ENCODE measurements at regions not wholly inside any gene's neighbourhood (a gene's known extent, or its start where the extent isn't known, plus 50 kb on each side); places are given as distances from the start of the nearest gene placed in this dataset.
"Not testable (repeated sequence)": the region's sequence is repeated elsewhere in the genome, so short reads cannot be mapped to it uniquely, and the experiment has no call there.

GRCh38 chr15:31579976-31580375 lies 253.3 kb downstream of the KLF13 start:
- DNase-seq (ENCODE audit: low read depth in 2 of 3, low spot score in 2 of 3), result no peak

DNA sequence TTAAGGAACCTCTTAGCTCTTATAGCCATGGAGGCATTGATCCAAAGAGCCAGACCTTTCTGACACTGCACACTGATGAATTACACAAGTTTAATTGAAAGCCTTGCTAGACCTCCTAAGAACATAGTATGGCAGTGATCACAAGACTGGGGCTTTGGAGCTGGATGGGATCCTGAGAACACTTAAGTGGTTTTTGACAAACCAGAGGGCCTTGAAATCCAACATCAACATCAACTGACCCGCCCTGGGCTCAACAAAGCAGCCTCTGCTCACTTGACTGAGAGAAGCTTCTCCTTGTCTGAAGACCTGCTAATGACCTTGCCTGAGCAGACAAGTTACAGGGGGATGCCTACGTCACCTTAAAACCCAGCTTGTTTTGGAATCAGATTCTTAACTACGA lies 257.6 kb downstream of the KLF13 start:
- no peak for DNase-seq (ENCODE audit: low read depth in 2 of 3, low spot score in 2 of 3)

DNA sequence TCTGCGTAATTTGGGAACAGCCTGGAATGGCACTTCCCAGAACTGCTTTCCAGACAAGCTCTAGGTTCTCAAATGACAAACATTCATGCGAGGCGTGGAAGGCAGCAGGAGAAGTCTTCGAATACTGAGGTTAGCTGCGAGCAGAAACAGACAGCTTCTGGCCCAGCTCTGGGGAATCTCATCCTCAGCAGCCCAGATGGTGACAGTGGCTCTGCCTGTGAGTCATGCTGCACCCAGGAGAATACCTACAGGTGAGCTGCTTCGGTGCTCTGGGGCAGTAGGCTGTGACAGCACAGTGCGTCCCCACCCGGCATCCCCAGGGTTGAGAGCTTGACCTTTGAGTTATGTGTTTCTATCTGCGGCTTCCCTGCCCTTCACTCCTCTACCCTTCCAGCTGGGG lies 258.6 kb downstream of the KLF13 start:
- no peak for DNase-seq (ENCODE audit: low read depth in 2 of 3, low spot score in 2 of 3)

DNA sequence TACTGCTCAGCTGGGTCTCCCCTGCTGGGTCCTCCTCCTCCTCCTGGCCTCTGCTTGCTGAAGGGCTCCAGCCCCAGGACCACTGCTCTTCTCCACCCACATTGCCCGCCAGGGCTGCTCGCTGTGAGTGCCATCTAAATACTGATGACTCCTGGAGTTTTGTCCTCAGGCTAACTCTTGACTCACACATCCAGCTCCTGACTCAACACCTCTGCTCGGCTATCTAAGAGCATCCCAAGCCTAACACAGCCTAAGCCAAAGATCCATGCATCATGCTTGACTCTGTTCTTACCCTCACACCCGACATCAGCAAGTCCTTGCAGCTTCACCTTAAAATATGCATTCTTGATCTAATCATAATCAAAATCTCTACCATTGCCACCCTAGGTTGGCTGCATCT lies 260.2 kb downstream of the KLF13 start:
- no peak for DNase-seq (ENCODE audit: low read depth in 2 of 3, low spot score in 2 of 3)

GRCh38 chr15:31587583-31587982 lies 260.9 kb downstream of the KLF13 start:
- DNase-seq (ENCODE audit: low read depth in 2 of 3, low spot score in 2 of 3), result no peak

- no peak for DNase-seq (ENCODE audit: low read depth in 2 of 3, low spot score in 2 of 3)
Observed at GRCh38 chr15:31590609-31591008, 264.0 kb downstream of the KLF13 start.

GRCh38 chr15:31591908-31592307 lies 265.3 kb downstream of the KLF13 start:
- DNase-seq (ENCODE audit: low read depth in 2 of 3, low spot score in 2 of 3), result no peak

GRCh38 chr15:31597466-31597865 lies 270.8 kb downstream of the KLF13 start:
- DNase-seq (ENCODE audit: low read depth in 2 of 3, low spot score in 2 of 3), result no peak

GRCh38 chr15:31598620-31599019 lies 272.0 kb downstream of the KLF13 start:
- no peak for DNase-seq (ENCODE audit: low read depth in 2 of 3, low spot score in 2 of 3)

- DNase-seq (ENCODE audit: low read depth in 2 of 3, low spot score in 2 of 3), result no peak
Observed at GRCh38 chr15:31605467-31605931, 278.9 kb downstream of the KLF13 start.

DNA sequence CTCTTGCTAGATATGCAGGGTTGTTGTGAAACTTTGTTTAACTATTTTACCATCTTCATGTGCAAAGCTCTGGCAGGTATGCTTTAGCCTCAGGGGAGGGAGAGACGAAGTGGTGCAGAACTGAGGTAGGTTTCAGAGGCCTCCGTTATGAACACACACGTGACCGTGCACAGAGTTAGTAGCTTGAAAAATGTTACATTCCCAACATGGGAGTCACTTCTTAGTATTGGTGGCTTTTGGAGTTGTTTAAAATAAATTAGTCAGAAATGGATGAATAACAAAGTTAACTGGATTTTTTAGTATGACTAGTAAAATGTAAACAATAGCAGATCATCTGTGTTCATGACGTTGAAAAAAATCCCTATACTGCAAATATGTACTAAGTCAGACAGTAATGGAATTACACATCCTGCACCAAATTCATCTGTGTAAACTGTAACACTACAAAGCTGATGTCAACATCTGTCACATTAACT lies 279.6 kb downstream of the KLF13 start:
- DNase-seq (ENCODE audit: low read depth in 2 of 3, low spot score in 2 of 3), result no peak

- DNase-seq (ENCODE audit: low read depth in 2 of 3, low spot score in 2 of 3), result no peak
Observed at GRCh38 chr15:31606931-31607497, 280.4 kb downstream of the KLF13 start.

GRCh38 chr15:31607656-31608055 lies 281.0 kb downstream of the KLF13 start:
- no peak for DNase-seq (ENCODE audit: low read depth in 2 of 3, low spot score in 2 of 3)

DNA sequence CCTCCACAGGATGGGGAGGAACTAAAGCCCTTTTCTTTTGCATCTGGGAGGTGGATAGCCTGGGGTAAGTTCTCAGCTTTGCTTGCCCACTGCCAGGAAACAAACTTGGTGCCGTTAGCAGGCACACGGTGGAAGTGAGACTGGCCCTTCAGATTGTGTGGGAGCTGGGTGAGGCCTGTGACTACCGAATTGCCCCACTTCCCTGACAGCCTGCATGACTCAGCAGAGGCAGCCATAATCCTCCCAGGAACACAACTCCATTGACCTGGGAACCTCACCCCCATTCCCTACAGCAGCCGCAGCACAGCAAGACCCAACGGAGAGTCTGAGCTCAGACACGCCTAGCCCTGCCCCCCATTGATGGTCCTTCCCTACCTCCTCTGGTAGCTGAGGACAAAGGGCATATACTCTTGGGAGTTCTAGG lies 282.6 kb downstream of the KLF13 start:
- DNase-seq (ENCODE audit: low read depth in 2 of 3, low spot score in 2 of 3), result no peak

DNA sequence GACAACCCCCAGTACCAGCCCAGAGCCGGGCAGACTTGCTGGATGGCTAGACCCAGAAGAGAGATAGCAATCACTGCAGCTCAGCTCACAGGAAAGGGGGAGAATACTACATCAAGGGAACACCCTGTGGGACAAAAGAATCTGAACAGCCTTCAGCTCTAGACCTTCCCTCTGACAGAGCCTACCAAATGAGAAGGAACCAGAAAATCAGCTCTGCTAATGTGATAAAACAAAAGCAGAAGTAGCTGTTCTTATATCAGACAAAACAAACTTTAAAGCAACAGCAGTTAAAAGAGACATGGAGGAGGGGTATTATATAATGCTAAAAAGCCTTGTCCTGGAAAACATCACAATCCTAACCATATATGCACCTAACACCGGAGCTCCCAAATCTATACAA lies 283.3 kb downstream of the KLF13 start:
- DNase-seq (ENCODE audit: low read depth in 2 of 3, low spot score in 2 of 3), result peak in 1 of 3 donors; percentile 38

- no peak for DNase-seq (ENCODE audit: low read depth in 2 of 3, low spot score in 2 of 3)
Observed at GRCh38 chr15:31615643-31616415, 289.2 kb downstream of the KLF13 start.

GRCh38 chr15:31623297-31623696 lies 296.7 kb downstream of the KLF13 start:
- DNase-seq (ENCODE audit: low read depth in 2 of 3, low spot score in 2 of 3), result not testable (repeated sequence)

- not testable (repeated sequence) for DNase-seq (ENCODE audit: low read depth in 2 of 3, low spot score in 2 of 3)
Observed at GRCh38 chr15:31624115-31624514, 297.5 kb downstream of the KLF13 start.

GRCh38 chr15:31635715-31636114 lies 309.1 kb downstream of the KLF13 start:
- DNase-seq (ENCODE audit: low read depth in 2 of 3, low spot score in 2 of 3), result not testable (repeated sequence)

GRCh38 chr15:31636911-31637310 lies 310.3 kb downstream of the KLF13 start:
- not testable (repeated sequence) for DNase-seq (ENCODE audit: low read depth in 2 of 3, low spot score in 2 of 3)

DNA sequence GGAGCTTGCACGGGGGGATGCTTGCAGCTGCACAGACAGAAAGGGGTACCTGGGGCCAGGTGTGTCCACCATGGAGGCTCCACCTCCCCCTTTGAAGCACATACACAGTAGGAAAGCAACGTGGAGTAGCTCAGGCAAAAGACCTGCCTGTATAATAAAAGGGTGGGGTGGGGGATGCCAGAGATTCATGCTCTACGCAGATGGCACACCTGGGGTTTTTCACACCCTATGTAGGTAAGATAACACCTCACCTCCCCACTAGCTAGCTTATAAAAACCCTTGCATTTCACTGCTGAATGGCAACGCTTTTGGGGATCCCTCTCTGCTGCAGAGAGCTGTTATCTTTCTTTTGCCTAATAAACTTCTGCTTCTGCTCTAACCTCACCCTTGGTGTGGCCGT lies 317.3 kb downstream of the KLF13 start:
- not testable (repeated sequence) for DNase-seq (ENCODE audit: low read depth in 2 of 3, low spot score in 2 of 3)

DNA sequence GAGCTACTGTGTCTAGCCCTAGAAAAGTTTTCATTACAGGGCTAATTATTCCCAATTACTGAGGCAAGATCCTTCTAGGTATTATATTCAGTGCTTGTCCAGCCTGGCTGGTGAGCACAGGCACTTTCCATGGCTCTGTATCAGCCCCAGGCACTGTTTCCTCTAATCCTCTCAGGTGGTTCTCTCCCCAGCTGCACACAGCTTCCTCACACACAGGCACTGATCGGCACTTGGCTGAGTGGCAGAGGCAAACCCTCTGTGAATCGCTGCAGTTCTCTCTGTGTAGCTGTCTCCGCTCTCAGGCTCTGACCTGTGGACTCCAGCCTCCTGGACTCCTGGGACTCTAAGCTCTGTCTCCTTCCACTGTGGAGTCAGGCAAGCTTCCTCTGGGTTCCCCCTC lies 318.1 kb downstream of the KLF13 start:
- not testable (repeated sequence) for DNase-seq (ENCODE audit: low read depth in 2 of 3, low spot score in 2 of 3)
